WERI-Rb-1 (cell line): ENCODE measurements at regions not wholly inside any gene's neighbourhood (a gene's known extent, or its start where the extent isn't known, plus 50 kb on each side); places are given as distances from the start of the nearest gene placed in this dataset.

Experiments used
- DNase-seq: peaks from one replicate; pipeline ENCODE4 v3.0.0-alpha.2; 2020
- H3K27ac ChIP-seq: fragments of 250-450 bp; sonication (Bioruptor Pico); 2 replicates; pipeline ENCODE4 v1.5.1; 2020; ENCODE audit warnings: mild to moderate bottlenecking, moderate library complexity
- H3K27me3 ChIP-seq: fragments of 250-450 bp; sonication (Bioruptor Pico); 2 replicates; pipeline ENCODE4 v1.5.1; 2021; ENCODE audit warnings: mild to moderate bottlenecking, low read depth, moderate library complexity; ENCODE audit not compliant: insufficient read depth, severe bottlenecking
- H3K36me3 ChIP-seq: fragments of 250-450 bp; sonication (Bioruptor Pico); 2 replicates; pipeline ENCODE4 v1.5.1; 2020; ENCODE audit warnings: mild to moderate bottlenecking, moderate library complexity
- H3K4me3 ChIP-seq: 2 replicates; pipeline ENCODE4 v1.5.1; 2011; ENCODE audit warnings: low read depth, mild to moderate bottlenecking, control low read depth, low read length
- H3K9me3 ChIP-seq: fragments of 250-450 bp; sonication (Bioruptor Pico); 2 replicates; pipeline ENCODE4 v1.5.1; 2021; ENCODE audit warnings: mild to moderate bottlenecking, moderate library complexity; ENCODE audit not compliant: severe bottlenecking
- CTCF ChIP-seq: IDR thresholded peaks from 2 replicates; pipeline ENCODE4 v1.5.1; 2011; ENCODE audit warnings: low read depth, mild to moderate bottlenecking, control low read depth, inconsistent platforms, low read length

- Histone ChIP-seq H3K36me3 (no peaks in the 10 kb centered on the region), H3K4me3 (no peak overlapping the region), H3K27ac (no peak overlapping the region), H3K9me3 (no peaks in the 10 kb centered on the region), H3K27me3 (no peaks in the 10 kb centered on the region)
- DNase-seq: no peak
- TF ChIP-seq CTCF: no peak
Measured at GRCh38 chr1:68820151-68820550, 323.3 kb upstream of the DEPDC1 start.

GRCh38 chr1:68826836-68827235, 330.0 kb upstream of the DEPDC1 start:
- Histone ChIP-seq H3K9me3 (no peaks in the 10 kb centered on the region), H3K27ac (no peak overlapping the region), H3K4me3 (no peak overlapping the region), H3K27me3 (no peaks in the 10 kb centered on the region), H3K36me3 (no peaks in the 10 kb centered on the region)
- DNase-seq: no peak
- no peak for TF ChIP-seq CTCF

GRCh38 chr1:68827261-68827660, 330.4 kb upstream of the DEPDC1 start:
- no peaks in the 10 kb centered on the region for H3K27me3 ChIP-seq
- DNase-seq: no peak
- H3K9me3 ChIP-seq: no peaks in the 10 kb centered on the region
- H3K27ac ChIP-seq: no peak overlapping the region
- no peak overlapping the region for H3K4me3 ChIP-seq
- TF ChIP-seq CTCF: no peak
- no peaks in the 10 kb centered on the region for H3K36me3 ChIP-seq

GRCh38 chr1:68828013-68828412, 331.1 kb upstream of the DEPDC1 start:
- H3K27me3 ChIP-seq: no peaks in the 10 kb centered on the region
- no peak for DNase-seq
- H3K36me3 ChIP-seq: no peaks in the 10 kb centered on the region
- H3K27ac ChIP-seq: no peak overlapping the region
- H3K9me3 ChIP-seq: no peaks in the 10 kb centered on the region
- no peak overlapping the region for H3K4me3 ChIP-seq
- no peak for TF ChIP-seq CTCF

- H3K36me3 ChIP-seq: no peaks in the 10 kb centered on the region
- H3K4me3 ChIP-seq: no peak overlapping the region
- H3K27ac ChIP-seq: no peak overlapping the region
- no peak for DNase-seq
- no peaks in the 10 kb centered on the region for H3K27me3 ChIP-seq
- H3K9me3 ChIP-seq: no peaks in the 10 kb centered on the region
- TF ChIP-seq CTCF: no peak
Measured at GRCh38 chr1:68831281-68831680, 334.4 kb upstream of the DEPDC1 start.

- no peak for TF ChIP-seq CTCF
- no peak overlapping the region for H3K4me3 ChIP-seq
Measured at GRCh38 chr1:68848017-68848416, 351.1 kb upstream of the DEPDC1 start.

More at GRCh38 chr1:68848017-68848416, 351.1 kb upstream of the DEPDC1 start:
- H3K36me3 ChIP-seq: no peaks in the 10 kb centered on the region
- H3K27ac ChIP-seq: no peak overlapping the region
- H3K27me3 ChIP-seq: no peaks in the 10 kb centered on the region
- H3K9me3 ChIP-seq: no peaks in the 10 kb centered on the region
- DNase-seq: no peak
